DMS 273 (cell line): ENCODE measurements at regions not wholly inside any gene's neighbourhood (a gene's known extent, or its start where the extent isn't known, plus 50 kb on each side); places are given as distances from the start of the nearest gene placed in this dataset.
A peak's percentile ranks its signal among the peaks of the same experiment; 100 is the strongest.

Experiments used
- DNase-seq: peaks from one replicate; lab custom pipeline; 2025; ENCODE audit not compliant: unreplicated experiment; lab: John Stamatoyannopoulos, UW

- no peak for DNase-seq
Observed at GRCh38 chr5:172569861-172570558, 71.1 kb upstream of the NEURL1B start.

GRCh38 chr5:172568308-172568910 lies 72.7 kb upstream of the NEURL1B start:
- DNase-seq = no peak

GRCh38 chr5:172567843-172568242 lies 73.2 kb upstream of the NEURL1B start:
- no peak for DNase-seq

GRCh38 chr5:172567294-172567693 lies 73.8 kb upstream of the NEURL1B start:
- no peak for DNase-seq

- peak; percentile 40 for DNase-seq
Observed at GRCh38 chr5:172565931-172566665, 75.0 kb upstream of the NEURL1B start.

- DNase-seq = peak; percentile 31
Observed at GRCh38 chr5:172565455-172565854, 75.6 kb upstream of the NEURL1B start.

GRCh38 chr5:172564883-172565282 lies 76.2 kb upstream of the NEURL1B start:
- no peak for DNase-seq

- no peak for DNase-seq
Observed at GRCh38 chr5:172564188-172564587, 76.9 kb upstream of the NEURL1B start.

GRCh38 chr5:172562443-172562842 lies 78.6 kb upstream of the NEURL1B start:
- no peak for DNase-seq

GRCh38 chr5:172561151-172561550 lies 79.9 kb upstream of the NEURL1B start:
- no peak for DNase-seq

GRCh38 chr5:172559004-172559932 lies 81.8 kb upstream of the NEURL1B start:
- DNase-seq = peak; percentile 63

GRCh38 chr5:172558076-172558976 lies 82.7 kb upstream of the NEURL1B start:
- DNase-seq = no peak

GRCh38 chr5:172556971-172557461 lies 84.0 kb upstream of the NEURL1B start:
- DNase-seq = no peak

- no peak for DNase-seq
Observed at GRCh38 chr5:172556262-172556661, 84.8 kb upstream of the NEURL1B start.

GRCh38 chr5:172554562-172554961 lies 86.5 kb upstream of the NEURL1B start:
- DNase-seq = no peak

GRCh38 chr5:172553903-172554302 lies 87.2 kb upstream of the NEURL1B start:
- no peak for DNase-seq

GRCh38 chr5:172553167-172553566 lies 87.9 kb upstream of the NEURL1B start:
- DNase-seq = no peak

GRCh38 chr5:172550996-172551395 lies 90.1 kb upstream of the NEURL1B start:
- DNase-seq = no peak

GRCh38 chr5:172550096-172550765 lies 90.8 kb upstream of the NEURL1B start:
- DNase-seq = no peak
